ENCODE measurements at regions not wholly inside any gene's neighbourhood (a gene's known extent, or its start where the extent isn't known, plus 50 kb on each side); places are given as distances from the start of the nearest gene placed in this dataset.

GRCh38 chr15:39451121-39451688, 129.7 kb upstream of the THBS1 start:
- no peak for TF ChIP-seq CTCF (IDR thresholded peaks at IDR 0.05)
- TF ChIP-seq POLR2A (IDR thresholded peaks at IDR 0.05): no peak
